ENCODE measurements at regions not wholly inside any gene's neighbourhood (a gene's known extent, or its start where the extent isn't known, plus 50 kb on each side); places are given as distances from the start of the nearest gene placed in this dataset.
"Not testable (repeated sequence)": the region's sequence is repeated elsewhere in the genome, so short reads cannot be mapped to it uniquely, and the experiment has no call there.

- Mint-ChIP-seq H3K4me3 (no peak overlapping the region), H3K36me3 (ENCODE audit: low read depth) (no peaks in the 10 kb centered on the region), H3K9me3 (no peaks in the 10 kb centered on the region), H3K27me3 (no peaks in the 10 kb centered on the region), H3K4me1 (no peaks in the 10 kb centered on the region), H3K27ac (no peak overlapping the region)
- POLR2A ChIA-PET: no interaction called here
- TF ChIP-seq CTCF (IDR thresholded peaks at IDR 0.05): no peak
- CTCF ChIA-PET: no interaction called here
- ATAC-seq (ENCODE audit: low read depth) (no peak), DNase-seq (no peak)
- intact Hi-C loops (cut with micrococcal nuclease): no loop called here
Observed at GRCh38 chr12:75692876-75693275, 181.5 kb upstream of the KRR1 start.

- Mint-ChIP-seq H3K9me3 (no peaks in the 10 kb centered on the region), H3K36me3 (ENCODE audit: low read depth) (no peaks in the 10 kb centered on the region), H3K27me3 (no peaks in the 10 kb centered on the region), H3K4me3 (no peak overlapping the region), H3K27ac (no peak overlapping the region), H3K4me1 (no peaks in the 10 kb centered on the region)
- DNase-seq (no peak), ATAC-seq (ENCODE audit: low read depth) (no peak)
- CTCF ChIA-PET: no interaction called here
- POLR2A ChIA-PET: no interaction called here
- intact Hi-C loops (cut with micrococcal nuclease): no loop called here
- TF ChIP-seq CTCF (IDR thresholded peaks at IDR 0.05): no peak
Observed at GRCh38 chr12:75690296-75690955, 179.0 kb upstream of the KRR1 start.

GRCh38 chr12:75686233-75686632, 174.8 kb upstream of the KRR1 start:
- H3K9me3 Mint-ChIP-seq; H3K27me3 Mint-ChIP-seq; ATAC-seq (ENCODE audit: low read depth); POLR2A ChIA-PET; H3K27ac Mint-ChIP-seq; CTCF ChIA-PET; DNase-seq; intact Hi-C loops (cut with micrococcal nuclease); H3K36me3 Mint-ChIP-seq (ENCODE audit: low read depth); H3K4me3 Mint-ChIP-seq; H3K4me1 Mint-ChIP-seq: not testable (repeated sequence)

GRCh38 chr12:75685617-75686225, 174.3 kb upstream of the KRR1 start:
- no peaks in the 10 kb centered on the region for H3K9me3 Mint-ChIP-seq
- H3K27me3 Mint-ChIP-seq: no peaks in the 10 kb centered on the region
- ATAC-seq (ENCODE audit: low read depth) (no peak), DNase-seq (no peak)
- H3K4me1 Mint-ChIP-seq: no peaks in the 10 kb centered on the region
- H3K4me3 Mint-ChIP-seq: no peak overlapping the region
- H3K27ac Mint-ChIP-seq: no peak overlapping the region
- ChIA-PET POLR2A (no interaction called here), CTCF (no interaction called here)
- intact Hi-C loops (cut with micrococcal nuclease): no loop called here
- no peaks in the 10 kb centered on the region for H3K36me3 Mint-ChIP-seq (ENCODE audit: low read depth)
- TF ChIP-seq CTCF (IDR thresholded peaks at IDR 0.05): no peak

- ATAC-seq (ENCODE audit: low read depth) (no peak), DNase-seq (no peak)
- Mint-ChIP-seq H3K4me3 (no peak overlapping the region), H3K9me3 (peaks cover under 1% of the 10 kb centered on the region), H3K4me1 (no peaks in the 10 kb centered on the region), H3K27ac (no peak overlapping the region), H3K36me3 (ENCODE audit: low read depth) (no peaks in the 10 kb centered on the region), H3K27me3 (no peaks in the 10 kb centered on the region)
- CTCF ChIA-PET: no interaction called here
- no peak for TF ChIP-seq CTCF (IDR thresholded peaks at IDR 0.05)
- intact Hi-C loops (cut with micrococcal nuclease): no loop called here
- POLR2A ChIA-PET: no interaction called here
Observed at GRCh38 chr12:75684678-75685616, 173.5 kb upstream of the KRR1 start.

GRCh38 chr12:75683995-75684586, 172.7 kb upstream of the KRR1 start:
- H3K9me3 Mint-ChIP-seq; ATAC-seq (ENCODE audit: low read depth); DNase-seq; POLR2A ChIA-PET; CTCF ChIA-PET; H3K27ac Mint-ChIP-seq; H3K36me3 Mint-ChIP-seq (ENCODE audit: low read depth); H3K4me1 Mint-ChIP-seq; intact Hi-C loops (cut with micrococcal nuclease); H3K4me3 Mint-ChIP-seq; H3K27me3 Mint-ChIP-seq: not testable (repeated sequence)
